GM19372 (cell line): ENCODE measurements at regions not wholly inside any gene's neighbourhood (a gene's known extent, or its start where the extent isn't known, plus 50 kb on each side); places are given as distances from the start of the nearest gene placed in this dataset.

Experiments
- ATAC-seq: cut with Tn5 transposase; IDR thresholded peaks from one replicate; pipeline ENCODE4 v1.9.1; 2021; ENCODE audit warnings: mild to moderate bottlenecking, low read depth, moderate library complexity; ENCODE audit not compliant: unreplicated experiment

- no peak for ATAC-seq
Observed at GRCh38 chr7:130941322-130942210, 207.6 kb upstream of the KLF14 start.

- ATAC-seq = no peak
Observed at GRCh38 chr7:130942211-130942964, 208.4 kb upstream of the KLF14 start.

GRCh38 chr7:130943336-130943901 lies 209.4 kb upstream of the KLF14 start:
- no peak for ATAC-seq

GRCh38 chr7:130943981-130944380 lies 210.0 kb upstream of the KLF14 start:
- ATAC-seq = no peak

- no peak for ATAC-seq
Observed at GRCh38 chr7:130944997-130945396, 211.0 kb upstream of the KLF14 start.

GRCh38 chr7:130945411-130945811 lies 211.4 kb upstream of the KLF14 start:
- ATAC-seq = no peak

- ATAC-seq = no peak
Observed at GRCh38 chr7:130946114-130946513, 212.1 kb upstream of the KLF14 start.

- no peak for ATAC-seq
Observed at GRCh38 chr7:130947792-130948580, 214.0 kb upstream of the KLF14 start.

- no peak for ATAC-seq
Observed at GRCh38 chr7:130948822-130949221, 214.8 kb upstream of the KLF14 start.

GRCh38 chr7:130949550-130949949 lies 215.5 kb upstream of the KLF14 start:
- ATAC-seq = no peak

- ATAC-seq = no peak
Observed at GRCh38 chr7:130950054-130950453, 216.0 kb upstream of the KLF14 start.

- no peak for ATAC-seq
Observed at GRCh38 chr7:130950741-130951140, 216.7 kb upstream of the KLF14 start.

- no peak for ATAC-seq
Observed at GRCh38 chr7:130951303-130951975, 217.4 kb upstream of the KLF14 start.

- no peak for ATAC-seq
Observed at GRCh38 chr7:130951976-130952876, 218.2 kb upstream of the KLF14 start.

- no peak for ATAC-seq
Observed at GRCh38 chr7:130953196-130953595, 219.2 kb upstream of the KLF14 start.

GRCh38 chr7:130954918-130955564 lies 221.0 kb upstream of the KLF14 start:
- ATAC-seq = no peak

- ATAC-seq = no peak
Observed at GRCh38 chr7:130955565-130955919, 221.5 kb upstream of the KLF14 start.

- no peak for ATAC-seq
Observed at GRCh38 chr7:130956417-130957136, 222.6 kb upstream of the KLF14 start.
